ENCODE measurements at regions not wholly inside any gene's neighbourhood (a gene's known extent, or its start where the extent isn't known, plus 50 kb on each side); places are given as distances from the start of the nearest gene placed in this dataset.
"Not testable (repeated sequence)": the region's sequence is repeated elsewhere in the genome, so short reads cannot be mapped to it uniquely, and the experiment has no call there.

- DNase-seq: not testable (repeated sequence)
Observed at GRCh38 chr6:14296698-14297097, 179.1 kb downstream of the CD83 start.

- DNase-seq: not testable (repeated sequence)
Observed at GRCh38 chr6:14297118-14297517, 179.5 kb downstream of the CD83 start.

- DNase-seq: not testable (repeated sequence)
Observed at GRCh38 chr6:14300189-14300588, 182.6 kb downstream of the CD83 start.

- DNase-seq: not testable (repeated sequence)
Observed at GRCh38 chr6:14300721-14301120, 183.1 kb downstream of the CD83 start.

- DNase-seq: not testable (repeated sequence)
Observed at GRCh38 chr6:14301477-14301876, 183.9 kb downstream of the CD83 start.

GRCh38 chr6:14305131-14305530 lies 187.6 kb downstream of the CD83 start:
- DNase-seq: no peak

- no peak for DNase-seq
Observed at GRCh38 chr6:14305624-14306023, 188.1 kb downstream of the CD83 start.

- DNase-seq: no peak
Observed at GRCh38 chr6:14306151-14306906, 188.8 kb downstream of the CD83 start.

GRCh38 chr6:14309516-14309915 lies 191.9 kb downstream of the CD83 start:
- no peak for DNase-seq

- DNase-seq: no peak
Observed at GRCh38 chr6:14309951-14310445, 192.4 kb downstream of the CD83 start.

- DNase-seq: no peak
Observed at GRCh38 chr6:14310960-14311359, 193.4 kb downstream of the CD83 start.

- no peak for DNase-seq
Observed at GRCh38 chr6:14312587-14312986, 195.0 kb downstream of the CD83 start.

- no peak for DNase-seq
Observed at GRCh38 chr6:14313248-14313647, 195.7 kb downstream of the CD83 start.

GRCh38 chr6:14315353-14315752 lies 197.8 kb downstream of the CD83 start:
- no peak for DNase-seq

GRCh38 chr6:14316651-14317386 lies 199.2 kb downstream of the CD83 start:
- no peak for DNase-seq

GRCh38 chr6:14317387-14317970 lies 199.9 kb downstream of the CD83 start:
- no peak for DNase-seq

GRCh38 chr6:14320332-14320731 lies 202.8 kb downstream of the CD83 start:
- DNase-seq: no peak

GRCh38 chr6:14321992-14322772 lies 204.6 kb downstream of the CD83 start:
- peak in 1 of 2 experiments; percentile 20 for DNase-seq

GRCh38 chr6:14322841-14323240 lies 205.3 kb downstream of the CD83 start:
- DNase-seq: no peak

- DNase-seq: no peak
Observed at GRCh38 chr6:14326774-14327173, 209.2 kb downstream of the CD83 start.

GRCh38 chr6:14328163-14328562 lies 210.6 kb downstream of the CD83 start:
- DNase-seq: no peak

- DNase-seq: no peak
Observed at GRCh38 chr6:14333556-14334305, 216.2 kb downstream of the CD83 start.

Data from SW 1271 (cell line).